GM12878 (cell line): ENCODE measurements at regions not wholly inside any gene's neighbourhood (a gene's known extent, or its start where the extent isn't known, plus 50 kb on each side); places are given as distances from the start of the nearest gene placed in this dataset.

Source experiments
- ATAC-seq: fragments of 200-7000 bp; cut with Tn5 transposase; 3 replicates; pipeline ENCODE4 v1.9.1; 2020; ENCODE audit warnings: mild to moderate bottlenecking, moderate library complexity
- BruUV-seq: library from RNA; stranded (reverse); fragments of 400-500 nt; replicated peaks from 2 replicates; lab custom pipeline; 2021; lab: Mats Ljungman, UMichigan
- CTCF ChIA-PET: fragments of 300-600 bp; sonication (Branson Sonifier 250); formaldehyde crosslinking; extraction: SDS; loops from one replicate; lab custom pipeline; 2021; ENCODE audit warnings: inconsistent platforms; lab: Yijun Ruan, JAX
- POLR2A ChIA-PET: fragments of 350-600 bp; formaldehyde crosslinking; extraction: SDS; loops from one replicate; lab custom pipeline; 2021; ENCODE audit warnings: inconsistent platforms; lab: Charles Lee
- RAD21 ChIA-PET: fragments of 300-600 bp; sonication (Branson Sonifier 250); formaldehyde crosslinking; loops from one replicate; lab custom pipeline; 2023; ENCODE audit warnings: antibody characterized with exemption; ENCODE audit not compliant: unreplicated experiment; lab: Charles Lee
- SMC1A ChIA-PET: fragments of 300-600 bp; sonication (Branson Sonifier 250); formaldehyde crosslinking; loops from one replicate; lab custom pipeline; 2023; ENCODE audit not compliant: unreplicated experiment, uncharacterized antibody; lab: Charles Lee
- DNase-seq: peaks from one replicate; pipeline ENCODE4 v3.0.0-alpha.2; 2011; ENCODE audit warnings: low read depth, low spot score
- FAIRE-seq: peaks from 3 replicates; lab custom pipeline; 2011; peaks lifted over from hg19 to GRCh38; lab: Jason Lieb, UNC
- H2AFZ ChIP-seq: 2 replicates; pipeline ENCODE4 v1.6.0; 2011; ENCODE audit warnings: low read depth, low read length, control low read depth; ENCODE audit not compliant: control insufficient read depth
- H3K27ac ChIP-seq: 2 replicates; pipeline ENCODE4 v1.5.1; 2011; ENCODE audit warnings: control low read depth; ENCODE audit not compliant: control insufficient read depth, insufficient read depth
- H3K27me3 ChIP-seq, 2 experiments: replicated peaks in 1 of 2; 2 replicates each; pipeline versions ENCODE4 v1.6.0 to v1.6.1; 2011; ENCODE audit warnings: low read length in 1 of 2; ENCODE audit not compliant: control insufficient read depth in 2 of 2, insufficient read depth in 2 of 2
- H3K36me3 ChIP-seq, 2 experiments: 2 replicates each; pipeline ENCODE4 v1.5.1; 2011; ENCODE audit warnings: low read length in 1 of 2; ENCODE audit not compliant: control insufficient read depth in 2 of 2, insufficient read depth in 2 of 2
- H3K4me1 ChIP-seq: 2 replicates; pipeline ENCODE4 v1.6.1; 2011; ENCODE audit warnings: mild to moderate bottlenecking, low read length, moderate library complexity, mixed read lengths; ENCODE audit not compliant: control insufficient read depth, insufficient read depth
- H3K4me2 ChIP-seq: 2 replicates; pipeline ENCODE4 v1.6.0; 2011; ENCODE audit warnings: control low read depth; ENCODE audit not compliant: control insufficient read depth, insufficient read depth
- H3K4me3 ChIP-seq: fragments of 200-600 bp; sonication (generic); 2 replicates; pipeline ENCODE4 v1.5.1; 2016
- H3K79me2 ChIP-seq: 2 replicates; pipeline ENCODE4 v1.6.0; 2011; ENCODE audit warnings: low read length; ENCODE audit not compliant: control insufficient read depth, insufficient read depth
- H3K9ac ChIP-seq: 2 replicates; pipeline ENCODE4 v1.8.0; 2011; ENCODE audit warnings: low read length, control low read depth, mixed read lengths; ENCODE audit not compliant: control insufficient read depth, insufficient read depth
- H3K9me3 ChIP-seq: replicated peaks from 3 replicates; pipeline ENCODE4 v1.5.1; 2011; ENCODE audit warnings: mild to moderate bottlenecking, low read length; ENCODE audit not compliant: control insufficient read depth, insufficient read depth
- H4K20me1 ChIP-seq: 2 replicates; pipeline ENCODE4 v1.6.0; 2011; ENCODE audit not compliant: control insufficient read depth, insufficient read depth
- BACH1 ChIP-seq: fragments of 450-650 bp; IDR thresholded peaks from 2 replicates; pipeline ENCODE4 v1.6.1; 2017; ENCODE audit warnings: mild to moderate bottlenecking, borderline replicate concordance
- BHLHE40 ChIP-seq, 2 experiments: fragments of 450-650 bp in 1 of 2; IDR thresholded peaks; 2 replicates each; pipeline ENCODE4 v1.6.1; 2011 to 2017; ENCODE audit warnings: low read depth in 2 of 2, borderline replicate concordance in 1 of 2, improper control_type of control experiment in 1 of 2, low read length in 1 of 2, mild to moderate bottlenecking in 1 of 2
- HDAC6 ChIP-seq: fragments of 200-600 bp; sonication (generic); IDR thresholded peaks from one replicate; pipeline ENCODE4 v1.8.0; 2017; ENCODE audit warnings: antibody characterized with exemption; ENCODE audit not compliant: unreplicated experiment
- POLR2A ChIP-seq: IDR thresholded peaks from 2 replicates; pipeline ENCODE4 v1.6.1; 2011; ENCODE audit warnings: low read depth, mild to moderate bottlenecking, low read length
- POLR2AphosphoS2 ChIP-seq: IDR thresholded peaks from 2 replicates; pipeline ENCODE4 v1.6.1; 2011; ENCODE audit warnings: low read depth, mild to moderate bottlenecking, low read length, improper control_type of control experiment, moderate library complexity
- RFX5 ChIP-seq: IDR thresholded peaks from 2 replicates; pipeline ENCODE4 v1.6.1; 2011; ENCODE audit warnings: low read depth, low read length, improper control_type of control experiment
- SMAD5 ChIP-seq: IDR thresholded peaks from 2 replicates; pipeline ENCODE4 v1.6.1; 2016; ENCODE audit warnings: antibody characterized with exemption, low read depth
- ZBTB33 ChIP-seq: fragments of 450-650 bp; IDR thresholded peaks from 2 replicates; pipeline ENCODE4 v1.6.1; 2017; ENCODE audit warnings: mild to moderate bottlenecking
- ZNF24 ChIP-seq: fragments of 450-650 bp; IDR thresholded peaks from 2 replicates; pipeline ENCODE4 v1.6.1; 2017; ENCODE audit warnings: antibody characterized with exemption, mild to moderate bottlenecking
- WGBS: methylation state at CpG from one replicate; pipeline ENCODE4 v1.1.6; 2016; ENCODE audit warnings: low lambda C conversion rate; ENCODE audit not compliant: insufficient replicate concordance, insufficient coverage; ENCODE audit errors: missing lambda C conversion rate; 5-methylcytosine and 5-hydroxymethylcytosine counted together
- in situ Hi-C: fragments of 300-500 bp; cut with MboI; formaldehyde crosslinking; loops from 9 replicates; pipeline ENCODE4 v1.14.3; 2018; ENCODE audit warnings: mixed read lengths
- intact Hi-C: fragments of 100-400 bp; cut with micrococcal nuclease; formaldehyde crosslinking; loops from one replicate; pipeline ENCODE4 v1.14.2; 2022; ENCODE audit not compliant: unreplicated experiment
- TF ChIP-seq, protein P1 (sequence below): fragments of 450-650 bp; conservative IDR thresholded peaks from 2 replicates; pipeline ENCODE4 v1.6.1; 2017; ENCODE audit warnings: mild to moderate bottlenecking, moderate library complexity

- ChIA-PET POLR2A (no interaction called here), RAD21 (no interaction called here)
- DNase-seq: no peak
- Histone ChIP-seq H3K27ac (no peak overlapping the region), H4K20me1 (no peaks in the 10 kb centered on the region)
- WGBS: 0% methylated on average over 1 of the region's 1 CpG
- TF ChIP-seq ZNF24 (no peak), SMAD5 (no peak)
- TF ChIP-seq, all 136 proteins: peak for 0
- SMC1A ChIA-PET: no interaction called here
- FAIRE-seq (no peak), ATAC-seq (no peak)
- Histone ChIP-seq H3K4me2 (no peak overlapping the region), H2AFZ (no peak overlapping the region), H3K9ac (no peak overlapping the region), H3K4me3 (no peak overlapping the region), H3K36me3 (no peaks in the 10 kb centered on the region), H3K4me1 (no peaks in the 10 kb centered on the region), H3K9me3 (no peaks in the 10 kb centered on the region), H3K79me2 (no peaks in the 10 kb centered on the region), H3K27me3 (no peaks in the 10 kb centered on the region)
- no TSS peak for BruUV-seq
- in situ Hi-C loops: no loop called here
- CTCF ChIA-PET: no interaction called here
- intact Hi-C loops: no loop called here
Measured at GRCh38 chr1:232450615-232451014, 179.3 kb downstream of the SIPA1L2 start.

DNA sequence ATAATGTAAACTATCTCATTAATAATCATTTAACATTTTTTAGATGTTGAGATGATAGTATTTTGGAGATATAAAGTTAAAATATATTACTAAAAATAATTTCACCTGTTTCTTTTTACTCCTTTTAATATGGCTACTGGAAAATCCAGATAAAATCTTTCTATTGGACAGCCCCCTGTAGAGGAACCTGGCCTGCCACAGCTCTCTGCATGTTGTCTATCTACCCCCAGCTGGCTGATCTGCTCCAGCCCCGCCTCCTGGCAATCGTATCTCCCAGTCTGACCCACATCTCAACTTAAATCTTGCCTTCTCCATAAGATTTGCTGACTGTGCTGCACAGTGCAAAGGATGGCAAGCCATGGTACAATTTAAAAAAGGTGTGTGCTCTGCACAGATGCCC, 182.8 kb downstream of the SIPA1L2 start:
- POLR2A ChIA-PET: no interaction called here
- CTCF ChIA-PET: no interaction called here
- in situ Hi-C loops: no loop called here

More for the DNA sequence above, 182.8 kb downstream of the SIPA1L2 start:
- 8% methylated on average over 2 of the region's 2 CpGs for WGBS
- BruUV-seq: no TSS peak
- H2AFZ ChIP-seq: no peak overlapping the region
- no peaks in the 10 kb centered on the region for H3K79me2 ChIP-seq
- H3K4me1 ChIP-seq: no peaks in the 10 kb centered on the region
- no peak overlapping the region for H3K9ac ChIP-seq
- FAIRE-seq (no peak), DNase-seq (no peak), ATAC-seq (no peak)
- no peaks in the 10 kb centered on the region for H3K9me3 ChIP-seq
- SMC1A ChIA-PET: no interaction called here
- TF ChIP-seq HDAC6 (no peak), POLR2A (no peak), ZBTB33 (no peak), BACH1 (no peak), POLR2AphosphoS2 (no peak), RFX5 (no peak), BHLHE40 (IDR thresholded peaks at IDR 0.05; ENCODE audit: borderline replicate concordance in 1 of 2, low read depth in 2 of 2, low read length in 1 of 2) (no peak)
- TF ChIP-seq, protein P1, sequence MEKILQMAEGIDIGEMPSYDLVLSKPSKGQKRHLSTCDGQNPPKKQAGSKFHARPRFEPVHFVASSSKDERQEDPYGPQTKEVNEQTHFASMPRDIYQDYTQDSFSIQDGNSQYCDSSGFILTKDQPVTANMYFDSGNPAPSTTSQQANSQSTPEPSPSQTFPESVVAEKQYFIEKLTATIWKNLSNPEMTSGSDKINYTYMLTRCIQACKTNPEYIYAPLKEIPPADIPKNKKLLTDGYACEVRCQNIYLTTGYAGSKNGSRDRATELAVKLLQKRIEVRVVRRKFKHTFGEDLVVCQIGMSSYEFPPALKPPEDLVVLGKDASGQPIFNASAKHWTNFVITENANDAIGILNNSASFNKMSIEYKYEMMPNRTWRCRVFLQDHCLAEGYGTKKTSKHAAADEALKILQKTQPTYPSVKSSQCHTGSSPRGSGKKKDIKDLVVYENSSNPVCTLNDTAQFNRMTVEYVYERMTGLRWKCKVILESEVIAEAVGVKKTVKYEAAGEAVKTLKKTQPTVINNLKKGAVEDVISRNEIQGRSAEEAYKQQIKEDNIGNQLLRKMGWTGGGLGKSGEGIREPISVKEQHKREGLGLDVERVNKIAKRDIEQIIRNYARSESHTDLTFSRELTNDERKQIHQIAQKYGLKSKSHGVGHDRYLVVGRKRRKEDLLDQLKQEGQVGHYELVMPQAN: no peak
- no peak overlapping the region for H3K27ac ChIP-seq
- intact Hi-C loops: no loop called here
- H3K36me3 ChIP-seq: no peaks in the 10 kb centered on the region
- no peaks in the 10 kb centered on the region for H3K27me3 ChIP-seq
- H3K4me2 ChIP-seq: no peak overlapping the region
- RAD21 ChIA-PET: no interaction called here
- H4K20me1 ChIP-seq: no peaks in the 10 kb centered on the region
- H3K4me3 ChIP-seq: no peak overlapping the region
